ENCODE measurements at regions not wholly inside any gene's neighbourhood (a gene's known extent, or its start where the extent isn't known, plus 50 kb on each side); places are given as distances from the start of the nearest gene placed in this dataset.

DNA sequence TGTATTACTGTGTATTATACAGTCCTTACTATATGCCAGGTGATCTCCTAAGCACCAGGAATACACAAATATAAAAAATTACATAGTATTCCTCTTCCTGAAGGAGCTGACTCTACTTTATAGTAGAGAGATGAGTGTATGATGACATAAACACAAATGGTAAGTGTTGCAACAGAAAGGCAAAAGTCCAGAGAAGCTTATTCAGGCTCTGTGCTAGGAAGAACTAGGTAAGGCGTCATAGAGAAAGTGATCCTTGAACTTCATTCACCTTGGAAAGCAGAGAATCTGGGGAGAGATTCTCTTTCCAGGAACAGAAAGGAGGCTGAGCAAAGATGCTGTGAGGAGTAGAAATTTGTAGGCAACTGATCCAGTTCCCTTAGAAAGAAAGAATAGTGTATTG, 115.0 kb upstream of the KCNIP4 start:
- H3K79me2 ChIP-seq (ENCODE audit: control insufficient read depth, insufficient read depth, low read length): no peaks in the 10 kb centered on the region
- no peaks in the 10 kb centered on the region for H3K9me1 ChIP-seq (ENCODE audit: control insufficient read depth, insufficient read depth, low read length)
- H3K4me3 ChIP-seq: no peak overlapping the region
- DNase-seq (ENCODE audit: extremely low read depth in 1 of 4, low spot score in 3 of 4) (no peak), FAIRE-seq (no peak), ATAC-seq (no peak)
- no peak overlapping the region for H3K4me2 ChIP-seq (ENCODE audit: insufficient read depth, low read length)
- H3K4me1 ChIP-seq (replicated peaks in 1 of 2; ENCODE audit: control insufficient read depth in 2 of 2, insufficient read depth in 2 of 2, low read length in 2 of 2): no peaks in the 10 kb centered on the region
- no peaks in the 10 kb centered on the region for H4K20me1 ChIP-seq (replicated peaks; ENCODE audit: control insufficient read depth, insufficient read depth, low read length)
- BruUV-seq (replicated peaks): no TSS peak
- no peaks in the 10 kb centered on the region for H3K36me3 ChIP-seq (ENCODE audit: control insufficient read depth, insufficient read depth, low read length)
- H3K9ac ChIP-seq (ENCODE audit: insufficient read depth in 1 of 2, low read depth in 2 of 2, low read length in 2 of 2): no peak overlapping the region
- intact Hi-C loops (cut with micrococcal nuclease) (no loop called here), in situ Hi-C loops (cut with MboI) (no loop called here)
- ChIA-PET POLR2A (no interaction called here), CTCF (ENCODE audit: low intra/inter-chr PET ratio) (no interaction called here)
- H3K27ac ChIP-seq (ENCODE audit: extremely low read depth, low read depth, low read length): no peak overlapping the region
- H3K9me3 ChIP-seq (replicated peaks; ENCODE audit: control insufficient read depth, insufficient read depth, low read depth, low read length): 0 out of 2 replicates have a peak, but pooled peaks cover 2% of the 10 kb centered on the region
- H2AFZ ChIP-seq (ENCODE audit: low read depth, low read length): no peak overlapping the region
- no peaks in the 10 kb centered on the region for H3K27me3 ChIP-seq (ENCODE audit: control insufficient read depth in 2 of 2, insufficient read depth in 2 of 2, low read length in 2 of 2)
- WGBS (ENCODE audit: insufficient coverage, low coverage, missing lambda C conversion rate): 0% methylated on average over 1 of the region's 1 CpG
- TF ChIP-seq SRSF1 (IDR thresholded peaks at IDR 0.05; ENCODE audit: low read depth, low read length): no peak
- no peak for TF ChIP-seq SRSF9 (IDR thresholded peaks at IDR 0.05; ENCODE audit: borderline replicate concordance, low read depth, low read length)
- TF ChIP-seq BRF1 (IDR thresholded peaks at IDR 0.05; ENCODE audit: borderline replicate concordance, extremely low read depth, insufficient read length): no peak
- TF ChIP-seq GTF2F1 (IDR thresholded peaks at IDR 0.05; ENCODE audit: low read depth, low read length): no peak
- no peak for TF ChIP-seq CHD7 (IDR thresholded peaks at IDR 0.05; ENCODE audit: low read depth, low read length)
- TF ChIP-seq HMGN3 (IDR thresholded peaks at IDR 0.05; ENCODE audit: borderline replicate concordance, extremely low read depth, insufficient read length, low read depth, low read length): no peak
- no peak for TF ChIP-seq CBX1 (IDR thresholded peaks at IDR 0.05; ENCODE audit: low read depth)
- TF ChIP-seq KAT8 (IDR thresholded peaks at IDR 0.05; ENCODE audit: low read depth): no peak
- TF ChIP-seq KDM5B (IDR thresholded peaks at IDR 0.05; ENCODE audit: insufficient replicate concordance, low read depth, low read length): no peak
- TF ChIP-seq, protein P1, sequence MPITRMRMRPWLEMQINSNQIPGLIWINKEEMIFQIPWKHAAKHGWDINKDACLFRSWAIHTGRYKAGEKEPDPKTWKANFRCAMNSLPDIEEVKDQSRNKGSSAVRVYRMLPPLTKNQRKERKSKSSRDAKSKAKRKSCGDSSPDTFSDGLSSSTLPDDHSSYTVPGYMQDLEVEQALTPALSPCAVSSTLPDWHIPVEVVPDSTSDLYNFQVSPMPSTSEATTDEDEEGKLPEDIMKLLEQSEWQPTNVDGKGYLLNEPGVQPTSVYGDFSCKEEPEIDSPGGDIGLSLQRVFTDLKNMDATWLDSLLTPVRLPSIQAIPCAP (CRISPR knock-in tag; IDR thresholded peaks at IDR 0.05; ENCODE audit: borderline replicate concordance): no peak
- no peak for TF ChIP-seq ZNF224 (CRISPR knock-in tag; IDR thresholded peaks at IDR 0.05)

Measured in K562 (cell line).